ENCODE measurements at regions not wholly inside any gene's neighbourhood (a gene's known extent, or its start where the extent isn't known, plus 50 kb on each side); places are given as distances from the start of the nearest gene placed in this dataset.

DNA sequence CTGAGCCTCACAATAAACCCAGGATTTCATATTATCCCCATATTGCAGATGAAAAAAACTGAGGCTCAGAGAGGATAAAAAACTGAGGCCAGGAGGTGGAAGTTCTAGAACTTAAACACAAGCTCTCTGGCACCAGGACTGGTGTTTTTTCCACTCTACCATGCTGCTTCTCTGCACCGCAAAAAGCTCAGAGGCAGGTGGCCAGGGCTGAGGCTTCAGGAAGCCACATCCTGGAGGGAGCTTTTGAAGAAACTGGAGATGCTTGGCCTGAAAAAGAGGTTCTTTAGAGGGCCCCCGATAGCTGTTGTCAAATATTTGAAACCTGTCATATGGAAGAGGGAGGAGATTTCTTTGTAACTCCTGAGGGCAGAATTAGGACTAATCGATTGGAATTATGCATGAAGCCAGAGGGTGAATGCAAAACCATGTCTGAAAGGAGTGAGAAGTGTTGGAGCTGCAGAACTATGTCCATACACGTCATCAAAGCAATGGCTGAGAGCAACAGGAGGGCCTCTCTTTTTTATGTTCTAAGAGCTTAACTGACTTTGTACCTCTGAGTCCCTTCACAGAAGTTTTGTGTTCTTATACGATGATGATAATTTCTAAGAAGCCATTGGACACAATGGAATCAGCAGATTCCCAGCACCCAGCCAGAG is 448.6 kb downstream of the FUT8 start:
- TF ChIP-seq, protein P1, sequence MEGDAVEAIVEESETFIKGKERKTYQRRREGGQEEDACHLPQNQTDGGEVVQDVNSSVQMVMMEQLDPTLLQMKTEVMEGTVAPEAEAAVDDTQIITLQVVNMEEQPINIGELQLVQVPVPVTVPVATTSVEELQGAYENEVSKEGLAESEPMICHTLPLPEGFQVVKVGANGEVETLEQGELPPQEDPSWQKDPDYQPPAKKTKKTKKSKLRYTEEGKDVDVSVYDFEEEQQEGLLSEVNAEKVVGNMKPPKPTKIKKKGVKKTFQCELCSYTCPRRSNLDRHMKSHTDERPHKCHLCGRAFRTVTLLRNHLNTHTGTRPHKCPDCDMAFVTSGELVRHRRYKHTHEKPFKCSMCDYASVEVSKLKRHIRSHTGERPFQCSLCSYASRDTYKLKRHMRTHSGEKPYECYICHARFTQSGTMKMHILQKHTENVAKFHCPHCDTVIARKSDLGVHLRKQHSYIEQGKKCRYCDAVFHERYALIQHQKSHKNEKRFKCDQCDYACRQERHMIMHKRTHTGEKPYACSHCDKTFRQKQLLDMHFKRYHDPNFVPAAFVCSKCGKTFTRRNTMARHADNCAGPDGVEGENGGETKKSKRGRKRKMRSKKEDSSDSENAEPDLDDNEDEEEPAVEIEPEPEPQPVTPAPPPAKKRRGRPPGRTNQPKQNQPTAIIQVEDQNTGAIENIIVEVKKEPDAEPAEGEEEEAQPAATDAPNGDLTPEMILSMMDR (IDR thresholded peaks at IDR 0.05), result no peak
- no peak for TF ChIP-seq POLR2A (IDR thresholded peaks at IDR 0.05)

Data from body of pancreas (tissue), 4 donors.